OCI-LY3 (cell line): ENCODE measurements at regions not wholly inside any gene's neighbourhood (a gene's known extent, or its start where the extent isn't known, plus 50 kb on each side); places are given as distances from the start of the nearest gene placed in this dataset.

Source experiments
- CTCF ChIP-seq: fragments of 200-600, 300-600 bp; sonication (generic); IDR thresholded peaks from 2 replicates; pipeline ENCODE4 v1.5.1; 2014; ENCODE audit warnings: antibody characterized with exemption, low read length, low read depth
- EZH2phosphoT487 ChIP-seq: fragments of 200-600 bp; shearing (Covaris generic); IDR thresholded peaks from 2 replicates; pipeline ENCODE4 v1.6.1; 2018; ENCODE audit warnings: antibody characterized with exemption, mixed run types, low read depth

- TF ChIP-seq CTCF (no peak), EZH2phosphoT487 (no peak)
Observed at GRCh38 chr12:128047266-128048060, 219.5 kb upstream of the TMEM132C start.
